GM12864 (cell line): ENCODE measurements at regions not wholly inside any gene's neighbourhood (a gene's known extent, or its start where the extent isn't known, plus 50 kb on each side); places are given as distances from the start of the nearest gene placed in this dataset.
A peak's percentile ranks its signal among the peaks of the same experiment; 100 is the strongest.
"Not testable (repeated sequence)": the region's sequence is repeated elsewhere in the genome, so short reads cannot be mapped to it uniquely, and the experiment has no call there.

Source experiments
- DNase-seq: peaks from one replicate; pipeline ENCODE4 v3.0.0-alpha.2; 2011; ENCODE audit warnings: low read depth
- H3K4me3 ChIP-seq: 2 replicates; pipeline ENCODE4 v1.5.1; 2011; ENCODE audit warnings: mild to moderate bottlenecking, low read depth, low read length, control low read depth
- CTCF ChIP-seq: IDR thresholded peaks from 2 replicates; pipeline ENCODE4 v1.5.1; 2011; ENCODE audit warnings: low read depth, mild to moderate bottlenecking, moderate library complexity, low read length, control low read depth, inconsistent platforms; ENCODE audit errors: missing control alignments

- TF ChIP-seq CTCF, result no peak
- no peak overlapping the region for H3K4me3 ChIP-seq
- DNase-seq, result no peak
These were observed 136.0 kb upstream of the WSB1 start for GRCh38 chr17:27157898-27158297.

GRCh38 chr17:27158382-27158781, 135.5 kb upstream of the WSB1 start:
- TF ChIP-seq CTCF, result no peak

GRCh38 chr17:27180322-27180721, 113.6 kb upstream of the WSB1 start:
- no peak for TF ChIP-seq CTCF
- H3K4me3 ChIP-seq, result no peak overlapping the region
- no peak for DNase-seq

More at GRCh38 chr17:27158382-27158781, 135.5 kb upstream of the WSB1 start:
- no peak for DNase-seq
- no peak overlapping the region for H3K4me3 ChIP-seq

GRCh38 chr17:27181379-27181925, 112.5 kb upstream of the WSB1 start:
- not testable (repeated sequence) for H3K4me3 ChIP-seq
- peak; percentile 30 for DNase-seq

DNA sequence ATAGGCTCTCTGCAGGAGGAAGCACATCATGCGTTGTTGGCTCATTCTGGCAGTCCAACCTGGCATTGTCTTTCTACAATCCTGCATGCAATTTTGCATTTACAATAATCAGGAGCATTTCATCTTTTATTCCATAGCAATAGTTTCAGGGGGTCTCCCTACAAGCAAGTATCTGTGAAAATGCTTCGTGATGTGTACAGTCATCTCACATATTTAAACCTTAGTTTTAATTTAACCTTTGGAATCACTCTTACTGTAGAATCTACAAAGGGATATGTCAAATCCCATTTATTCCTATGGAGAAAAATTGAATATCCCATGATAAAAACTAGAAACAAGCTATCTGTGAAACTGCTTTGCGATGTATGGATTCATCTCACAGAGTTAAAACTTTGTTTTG, 112.0 kb upstream of the WSB1 start:
- no peak for TF ChIP-seq CTCF
- no peak for DNase-seq

DNA sequence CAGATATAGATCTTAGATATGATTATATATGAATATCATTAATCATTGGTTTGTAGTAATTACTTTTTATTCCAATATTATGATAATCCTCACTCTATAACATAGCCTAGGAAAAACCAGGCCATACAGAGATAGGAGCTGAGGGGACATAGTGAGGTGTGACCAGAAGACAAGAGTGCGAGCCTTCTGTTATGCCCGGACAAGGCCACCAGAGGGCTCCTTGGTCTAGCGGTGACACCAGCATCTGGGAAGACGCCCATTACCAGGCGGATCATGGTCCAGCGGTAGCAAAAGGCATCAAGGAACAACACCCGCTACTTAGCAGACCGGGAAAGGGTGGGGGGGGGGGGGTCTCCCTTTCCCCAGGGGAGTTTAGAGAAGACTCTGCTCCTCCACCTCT, 96.4 kb upstream of the WSB1 start:
- not testable (repeated sequence) for H3K4me3 ChIP-seq, DNase-seq
- TF ChIP-seq CTCF, result peak; percentile 62

More for the DNA sequence above, 112.0 kb upstream of the WSB1 start:
- no peak overlapping the region for H3K4me3 ChIP-seq

DNA sequence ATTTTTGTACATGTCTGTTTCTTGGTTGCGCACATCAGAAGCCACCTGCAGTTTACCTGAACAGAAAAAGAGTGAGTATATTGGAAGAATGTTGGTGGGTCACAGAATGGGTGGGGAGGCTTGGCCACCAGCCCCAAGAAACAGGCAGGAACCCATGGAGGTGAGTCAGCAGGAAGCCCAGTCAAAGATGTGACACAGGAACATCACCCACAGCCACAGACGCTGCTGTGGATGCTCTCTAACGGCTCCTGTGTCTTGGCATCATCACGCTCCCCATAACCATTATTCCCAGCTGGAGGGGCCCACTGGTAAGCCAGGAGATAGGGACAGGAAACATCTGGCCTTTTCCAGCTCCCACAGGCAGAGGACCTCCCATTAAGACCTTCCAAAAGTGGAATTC, 94.0 kb upstream of the WSB1 start:
- no peak for DNase-seq
- TF ChIP-seq CTCF, result no peak
- no peak overlapping the region for H3K4me3 ChIP-seq
